GM19035 (cell line): ENCODE measurements at regions not wholly inside any gene's neighbourhood (a gene's known extent, or its start where the extent isn't known, plus 50 kb on each side); places are given as distances from the start of the nearest gene placed in this dataset.

Experiments
- ATAC-seq: cut with Tn5 transposase; IDR thresholded peaks from one replicate; pipeline ENCODE4 v1.9.1; 2021; ENCODE audit not compliant: unreplicated experiment

DNA sequence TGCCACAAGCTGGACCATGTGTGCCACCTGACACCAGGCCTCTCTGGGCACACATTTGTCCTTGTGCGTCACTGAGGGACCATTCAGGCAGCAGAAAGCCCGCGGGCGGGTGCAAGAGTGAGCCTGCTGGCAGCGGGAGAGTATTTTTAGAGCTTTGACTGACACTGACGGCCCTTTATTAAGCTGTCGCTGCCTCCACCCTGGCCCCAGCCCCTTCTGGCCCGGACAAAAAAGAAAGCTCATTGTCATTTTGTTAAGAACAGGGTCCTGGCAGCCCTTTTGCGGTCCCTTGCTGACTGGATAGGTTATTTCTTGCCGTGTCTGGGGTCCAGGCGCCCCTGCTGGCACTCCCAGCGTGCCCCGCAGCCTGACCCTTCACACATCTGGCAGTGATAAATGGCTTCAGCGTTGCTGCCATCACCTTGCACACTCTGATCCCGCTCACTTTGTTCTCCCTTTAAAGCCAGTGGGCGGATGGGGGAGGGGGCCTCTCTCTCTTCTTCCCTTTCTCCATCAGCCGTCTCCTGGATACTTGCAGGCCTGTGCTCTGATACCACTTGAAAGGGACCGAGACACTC, 78.4 kb upstream of the NKD1 start:
- ATAC-seq, result no peak

DNA sequence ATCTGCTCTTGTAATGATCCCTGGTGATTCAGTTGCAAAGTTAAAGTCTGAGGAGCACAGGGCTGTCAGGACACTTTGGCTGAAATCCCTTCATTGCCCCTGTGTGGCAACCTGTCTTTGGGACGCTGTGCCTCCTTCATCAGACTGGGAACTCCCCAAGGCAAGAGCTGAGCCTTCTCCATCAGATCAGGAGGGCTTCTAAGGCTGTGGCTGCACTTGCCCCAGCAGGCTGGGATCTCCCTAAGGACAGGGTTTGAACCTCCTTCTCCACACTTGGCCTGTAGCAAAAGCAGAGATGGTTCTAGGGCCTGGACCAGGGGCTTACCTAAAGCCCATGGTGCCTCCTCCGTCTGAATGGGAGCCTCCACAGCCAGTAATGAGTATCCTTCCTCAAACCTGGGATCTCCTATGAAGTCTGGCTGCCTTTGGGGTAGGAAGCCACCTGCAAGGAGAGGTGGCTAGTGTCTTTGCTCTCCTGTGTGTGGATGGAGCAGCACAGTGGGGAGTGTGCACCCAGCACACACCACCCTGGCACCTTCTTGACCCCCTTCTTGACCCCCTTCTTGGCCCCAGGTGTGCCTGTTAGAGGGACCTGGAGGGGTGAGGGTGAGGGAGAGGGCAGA, 79.0 kb upstream of the NKD1 start:
- no peak for ATAC-seq

DNA sequence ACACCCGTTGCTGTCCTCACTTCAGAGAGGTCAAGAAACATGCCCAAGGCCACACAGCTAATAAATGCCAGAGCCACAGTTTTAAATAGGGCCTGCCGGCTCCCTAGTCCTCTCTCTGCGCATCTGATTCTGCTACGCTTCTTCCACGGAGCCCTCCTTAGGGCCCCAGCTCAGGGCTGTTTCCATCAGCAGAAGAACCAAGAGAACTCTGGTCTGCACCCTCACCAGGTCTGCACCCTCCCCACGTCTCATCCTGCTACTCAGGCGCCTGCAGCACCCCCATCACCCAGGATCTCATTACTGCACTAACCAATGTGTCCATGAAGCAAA, 79.5 kb upstream of the NKD1 start:
- ATAC-seq, result no peak

DNA sequence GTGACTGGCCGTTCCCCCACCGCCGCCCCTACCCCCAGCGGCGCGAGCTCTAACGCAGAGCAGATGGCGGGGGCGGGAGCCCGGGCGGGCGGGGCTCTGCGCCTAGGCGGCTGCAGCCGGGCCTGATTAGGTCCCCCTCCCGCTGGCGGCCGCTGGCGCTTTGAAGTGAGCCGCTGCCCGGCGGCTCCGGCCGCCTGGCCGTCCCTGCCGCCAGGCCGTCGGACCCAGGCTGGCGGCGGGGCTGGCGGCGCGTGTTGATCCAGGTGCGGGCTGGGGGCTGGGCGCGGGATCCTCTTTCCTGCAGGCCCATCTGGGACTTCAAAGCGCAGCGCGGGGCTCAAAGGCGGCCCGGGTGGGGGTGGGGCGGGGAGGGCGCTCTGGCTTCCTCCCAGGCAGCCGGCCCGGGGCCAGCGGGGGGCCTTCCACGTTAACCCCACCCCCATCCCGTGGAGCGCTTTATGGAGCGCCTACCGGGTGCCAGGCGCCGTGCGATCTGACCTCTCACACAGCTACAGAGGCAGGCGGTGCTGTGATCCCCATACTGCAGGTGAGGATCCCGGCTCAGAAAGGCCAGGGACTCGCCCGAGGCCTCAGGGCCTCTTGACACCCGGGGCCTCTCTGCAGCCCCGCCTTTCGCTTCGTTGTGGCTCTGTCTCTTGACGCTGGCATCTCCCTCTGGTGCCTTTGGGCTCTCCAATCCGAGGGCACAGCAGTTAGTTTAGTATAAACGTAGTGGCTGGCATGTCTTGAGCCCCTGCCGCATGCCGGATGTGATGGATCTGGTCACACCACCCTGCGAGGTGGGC, 80.0 kb upstream of the NKD1 start:
- no peak for ATAC-seq

DNA sequence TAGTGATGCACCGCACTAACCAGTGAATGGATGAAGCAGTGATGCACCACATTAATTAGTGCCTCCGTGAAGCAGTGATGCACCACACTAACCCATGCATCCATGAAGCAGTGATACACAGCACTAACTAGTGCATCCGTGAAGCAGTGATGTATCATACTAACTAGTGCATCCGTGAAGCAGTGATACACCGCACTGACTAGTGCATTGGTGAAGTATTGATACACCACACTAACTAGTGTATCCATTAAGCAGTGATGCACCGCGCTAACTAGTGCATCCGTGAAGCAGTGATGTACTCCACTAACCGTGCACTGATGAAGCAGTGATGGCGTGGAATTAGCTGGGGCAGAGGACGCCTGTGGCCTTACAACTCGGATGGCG, 80.6 kb upstream of the NKD1 start:
- ATAC-seq, result no peak

DNA sequence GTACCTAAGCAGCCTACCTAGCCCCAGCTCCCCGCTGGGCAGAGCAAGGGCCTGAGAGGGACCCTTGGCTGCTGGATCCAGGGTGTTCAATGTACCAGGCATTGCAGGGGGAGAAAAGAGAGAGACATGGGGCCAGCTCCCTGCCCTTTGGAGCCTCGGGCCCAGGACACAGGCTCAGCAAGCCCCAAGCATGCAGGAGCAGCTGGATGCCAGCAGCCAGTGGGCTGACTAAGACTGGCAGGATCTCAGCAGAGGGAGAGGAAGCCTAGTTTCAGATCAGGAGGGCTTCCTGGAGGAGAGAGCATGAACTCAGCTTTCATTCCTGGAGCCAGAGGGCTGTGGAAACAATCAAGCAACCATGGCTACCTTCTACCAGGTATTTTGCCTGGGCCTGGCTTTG, 82.0 kb upstream of the NKD1 start:
- no peak for ATAC-seq

DNA sequence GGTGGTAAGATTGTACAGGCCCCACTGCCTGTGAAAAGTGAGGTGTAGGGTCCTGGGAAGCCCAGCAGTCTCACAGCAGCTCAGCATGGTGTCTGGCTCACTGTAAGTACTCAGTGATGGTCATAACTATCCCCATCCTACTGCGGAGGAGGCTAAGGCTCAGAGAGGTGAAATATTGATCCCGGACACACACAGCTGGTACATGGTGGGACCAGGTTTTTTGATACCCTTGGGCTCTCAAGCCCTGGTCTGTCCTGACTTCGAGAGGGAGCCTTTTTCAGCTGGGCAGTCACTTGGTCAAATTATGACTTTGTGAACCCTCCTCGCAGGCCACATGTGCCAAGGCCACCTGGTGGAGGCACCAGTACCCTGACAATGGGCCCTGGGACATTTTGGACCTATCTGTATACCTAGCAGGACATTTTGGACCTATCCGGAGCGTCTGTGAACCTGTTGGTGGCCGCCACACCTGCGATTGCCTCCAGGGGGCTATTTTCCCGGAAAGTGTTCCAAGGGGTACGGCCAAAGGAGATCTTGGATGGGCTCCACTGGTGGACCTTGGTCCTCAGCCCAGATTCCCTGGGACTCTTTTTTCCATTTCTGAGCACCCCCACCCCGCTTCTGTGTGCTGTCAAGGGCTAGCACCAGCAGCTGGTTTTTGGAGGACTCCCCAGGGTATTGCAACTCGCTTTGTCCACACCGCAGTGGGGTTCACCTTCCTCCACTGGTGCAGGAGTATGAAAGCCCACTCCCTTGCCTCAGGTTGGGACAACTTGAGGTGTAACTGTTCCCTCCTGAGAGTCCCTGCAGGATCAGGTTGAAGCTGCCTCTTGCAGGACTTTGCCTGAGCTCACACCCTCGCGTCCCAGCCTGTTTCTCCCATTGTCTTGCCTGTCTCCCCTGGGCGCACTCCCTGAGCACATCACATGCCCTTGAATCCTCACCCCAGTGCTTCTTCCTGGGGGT, 83.6 kb upstream of the NKD1 start:
- ATAC-seq, result no peak

DNA sequence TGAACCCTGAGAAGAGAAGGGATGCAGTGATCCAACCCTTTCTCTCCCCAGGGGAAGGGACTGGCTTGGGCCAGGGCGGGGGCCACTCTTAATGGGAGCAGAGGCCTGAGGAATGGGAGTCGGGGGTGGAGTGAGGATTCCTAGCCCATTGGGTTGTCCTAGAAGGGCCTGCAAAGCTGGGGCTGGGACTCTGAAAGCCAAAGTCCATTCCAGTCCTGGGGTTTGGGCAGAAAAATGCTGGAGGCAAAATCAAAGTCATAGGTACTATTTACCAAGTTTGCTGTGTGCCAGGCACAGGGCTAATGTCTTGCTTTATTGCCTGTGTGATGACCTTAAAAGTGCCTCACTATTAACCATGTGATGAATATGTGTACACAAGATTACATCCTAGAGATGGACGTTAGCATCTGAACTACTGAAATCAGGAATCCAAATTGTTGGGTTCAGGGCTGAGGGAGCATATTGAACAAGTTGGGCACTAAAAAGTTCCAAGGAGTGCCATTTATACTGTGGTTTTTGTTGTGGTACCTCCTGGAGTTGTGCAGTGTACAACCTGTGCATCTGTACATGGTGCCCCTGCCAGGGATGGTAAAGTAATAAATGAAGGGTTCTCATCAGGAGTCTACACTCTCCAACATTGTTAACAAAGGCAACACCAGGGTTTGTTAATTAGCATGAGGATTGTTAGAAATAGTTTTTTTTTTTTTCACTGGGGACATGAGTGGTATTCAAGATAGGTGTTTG, 84.4 kb upstream of the NKD1 start:
- no peak for ATAC-seq

DNA sequence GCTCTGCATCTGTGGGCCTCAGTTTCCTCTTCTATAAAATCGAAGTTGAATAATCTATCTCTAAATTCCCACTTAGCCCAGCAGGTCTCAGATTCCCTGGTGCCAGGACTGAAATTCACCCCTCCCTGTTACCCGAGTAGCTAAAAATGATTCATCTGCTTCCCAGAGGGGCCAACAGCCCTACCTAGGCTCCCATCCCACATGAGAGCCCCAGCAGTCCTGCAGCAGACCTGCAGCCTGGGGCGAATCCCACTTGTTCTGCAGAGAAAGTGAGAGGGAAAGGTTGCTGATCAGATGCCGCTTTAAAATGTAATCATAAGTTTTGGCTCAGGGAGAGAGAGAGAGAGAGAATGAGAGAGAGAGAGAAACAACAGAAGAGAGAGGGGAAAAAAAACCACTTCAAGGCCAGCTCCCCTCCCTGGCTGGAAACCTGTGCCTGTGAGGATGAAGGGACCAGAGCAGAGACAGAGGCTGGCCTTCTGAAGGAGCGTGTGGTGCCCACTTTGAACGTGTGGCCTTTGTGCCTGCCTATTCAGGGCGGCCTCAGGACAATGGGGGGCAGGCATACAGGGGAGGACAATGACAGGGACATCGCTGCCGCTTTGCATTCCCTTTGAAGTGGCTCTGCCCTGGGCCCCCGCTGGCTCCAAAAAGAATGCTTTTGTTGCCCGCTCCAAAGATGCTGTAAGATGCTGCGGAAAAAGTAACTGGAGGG, 85.2 kb upstream of the NKD1 start:
- no peak for ATAC-seq

DNA sequence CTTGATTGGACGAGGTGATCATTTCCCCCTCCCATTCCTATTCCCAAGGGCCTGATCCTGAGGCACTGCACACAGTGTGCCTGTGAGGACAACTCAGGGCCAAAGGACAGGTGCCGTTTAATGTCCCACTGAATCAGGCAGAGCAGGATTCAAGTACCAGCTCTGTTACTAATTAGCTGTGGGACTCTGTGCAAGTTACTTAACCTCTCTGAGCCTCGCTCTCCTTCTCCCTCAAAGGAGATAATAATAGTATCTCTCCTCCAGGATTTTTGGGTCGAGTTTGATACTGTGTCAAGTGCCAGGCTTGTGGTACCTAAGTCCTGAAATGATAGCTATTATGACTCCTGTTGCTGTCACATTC, 86.8 kb upstream of the NKD1 start:
- no peak for ATAC-seq

DNA sequence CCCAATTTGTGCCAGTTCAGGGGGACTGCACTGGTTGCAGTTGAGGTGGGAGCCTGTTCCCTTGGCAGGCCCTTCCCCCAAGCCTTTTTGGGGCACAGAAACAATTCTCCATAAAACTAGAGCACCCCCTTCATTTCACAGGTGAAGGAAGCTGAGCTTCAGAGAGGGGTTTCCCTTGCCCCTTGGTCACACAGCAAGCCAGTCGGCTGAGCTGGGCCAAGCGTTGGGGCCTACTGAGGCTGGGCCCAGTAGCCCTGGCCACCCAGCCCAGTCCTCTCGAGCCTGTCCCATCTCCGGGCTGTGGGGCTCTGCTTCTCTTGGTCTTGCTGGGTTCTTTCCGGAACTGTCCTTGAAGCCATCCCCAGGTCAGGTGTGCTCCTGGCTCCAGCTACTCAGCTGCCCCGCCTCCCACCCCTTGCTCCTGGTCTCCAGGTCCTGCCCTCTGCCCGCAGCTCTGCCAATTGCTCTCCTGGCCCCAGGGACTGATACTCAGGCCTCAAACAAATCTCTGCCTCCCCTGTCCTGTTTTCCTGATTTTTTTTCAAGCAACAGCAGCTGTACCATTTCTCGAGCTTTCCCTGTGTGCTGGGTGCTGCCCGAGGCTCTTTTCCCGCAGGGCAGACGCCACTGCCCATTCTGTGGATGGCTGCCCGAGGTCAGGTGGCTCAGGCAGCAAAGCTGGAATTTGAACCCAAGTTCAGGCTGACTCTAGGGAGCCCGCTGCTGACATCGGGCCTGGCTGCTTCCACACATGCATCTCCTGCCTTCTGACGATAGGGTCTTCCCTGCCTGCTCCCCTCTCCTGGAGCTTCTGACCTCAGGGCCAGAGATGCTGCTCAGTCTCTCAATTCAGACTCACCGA, 87.4 kb upstream of the NKD1 start:
- no peak for ATAC-seq

DNA sequence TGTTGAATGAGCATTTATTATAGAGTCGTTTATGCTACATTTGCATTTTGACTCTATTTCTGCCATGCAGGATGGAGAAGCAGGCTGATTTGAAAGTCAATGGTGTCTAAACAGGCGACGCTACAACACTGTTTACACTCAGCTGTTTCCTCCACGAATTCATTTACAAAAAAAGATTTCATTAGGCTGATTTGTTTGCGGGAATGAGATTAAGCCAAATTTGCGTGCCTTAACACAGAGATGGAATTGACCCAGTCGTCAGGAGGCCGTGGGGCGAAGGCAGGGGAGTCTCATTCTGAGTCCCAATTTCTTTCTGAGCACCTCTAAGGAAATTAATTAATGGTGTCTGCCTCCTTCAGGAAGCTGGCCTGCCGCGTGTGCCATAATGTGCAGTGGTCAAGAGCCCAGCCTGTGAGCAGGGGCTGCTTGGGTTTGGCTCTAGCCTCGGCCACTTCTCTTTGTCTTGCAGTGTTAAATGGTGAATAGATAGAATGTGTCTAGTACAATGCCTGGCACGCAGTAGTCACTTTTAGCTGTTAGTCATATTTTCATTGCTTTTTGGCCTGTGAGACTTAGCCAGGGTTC, 88.6 kb upstream of the NKD1 start:
- ATAC-seq, result no peak

DNA sequence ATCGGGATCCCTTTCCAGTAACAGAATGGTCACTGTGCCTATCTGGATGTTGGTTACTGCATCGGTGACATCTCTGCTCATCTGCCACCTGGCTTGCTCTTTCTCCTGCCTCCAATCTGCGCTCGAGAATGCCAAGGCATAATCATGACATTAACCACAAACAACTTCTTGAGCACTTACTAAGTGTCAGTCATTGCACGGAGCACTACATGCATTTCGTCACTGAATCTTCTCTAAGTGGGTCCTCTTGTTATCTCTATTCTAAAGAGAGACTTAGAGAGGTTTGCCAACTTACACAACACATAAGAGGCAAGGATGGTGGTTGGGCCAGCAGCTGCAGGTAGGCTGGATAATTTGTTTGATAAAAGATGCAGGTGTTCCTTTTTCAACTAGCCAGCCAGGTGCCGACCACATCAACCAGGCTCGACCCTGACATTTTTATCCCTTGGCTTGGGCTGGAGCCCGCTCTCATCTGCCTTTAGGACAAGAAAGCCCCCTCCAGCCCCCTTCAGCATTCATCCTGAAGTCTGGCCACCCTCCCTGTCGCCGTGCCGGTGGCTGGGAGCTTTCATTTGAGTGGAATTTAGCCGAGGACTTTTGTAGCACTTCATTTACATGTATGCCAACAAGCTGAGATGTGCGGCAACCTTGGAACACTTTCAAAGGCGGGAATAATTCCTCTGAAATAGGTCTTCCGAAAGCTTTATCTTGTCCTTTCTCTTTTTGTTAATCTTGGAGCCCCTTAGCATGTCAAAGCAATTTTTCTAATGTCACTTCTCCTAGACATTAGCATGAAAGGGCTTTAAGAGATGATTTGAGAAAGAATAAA, 89.3 kb upstream of the NKD1 start:
- no peak for ATAC-seq

DNA sequence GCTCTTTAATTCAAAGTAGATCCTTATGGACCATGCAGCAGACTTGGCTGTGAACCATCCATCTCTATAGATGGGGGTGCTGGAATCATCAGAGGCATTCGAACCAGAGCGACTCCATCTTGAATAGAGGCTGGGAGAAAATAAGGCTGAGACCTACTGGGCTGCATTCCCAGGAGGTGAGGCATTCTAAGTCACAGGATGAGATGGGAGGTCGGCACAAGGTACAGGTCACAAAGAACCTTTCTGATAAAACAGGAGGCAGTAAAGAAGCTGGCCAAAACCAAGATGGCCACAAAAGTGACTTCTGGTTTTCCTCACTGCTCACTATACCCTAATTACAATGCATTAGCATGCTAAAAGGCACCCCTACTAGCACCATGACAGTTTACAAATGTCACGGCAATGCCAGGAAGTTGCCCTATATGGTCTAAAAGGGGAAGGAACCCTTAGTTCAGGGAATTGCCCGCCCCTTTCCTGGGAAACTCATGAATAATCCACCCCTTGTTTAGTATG, 89.2 kb upstream of the BRD7 start:
- no peak for ATAC-seq

DNA sequence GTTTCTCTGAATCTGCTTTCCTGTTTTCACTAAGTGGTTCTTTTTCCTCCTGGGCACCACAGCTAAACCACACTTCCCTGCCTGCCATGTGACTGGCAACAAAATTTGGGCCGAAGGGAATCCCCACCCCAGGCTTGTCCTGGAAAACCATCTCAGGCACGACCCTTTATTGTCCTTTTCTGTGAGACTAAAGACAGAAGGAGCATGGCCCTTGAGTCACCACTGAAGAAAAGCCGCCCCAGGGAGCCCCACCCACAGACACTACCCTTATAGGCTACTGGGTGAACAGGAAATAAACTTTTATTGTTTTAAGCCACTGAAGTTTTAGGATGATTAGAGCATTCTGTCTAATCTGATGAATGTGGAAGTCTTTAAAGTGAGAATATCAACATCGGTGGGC, 88.6 kb upstream of the BRD7 start:
- no peak for ATAC-seq

DNA sequence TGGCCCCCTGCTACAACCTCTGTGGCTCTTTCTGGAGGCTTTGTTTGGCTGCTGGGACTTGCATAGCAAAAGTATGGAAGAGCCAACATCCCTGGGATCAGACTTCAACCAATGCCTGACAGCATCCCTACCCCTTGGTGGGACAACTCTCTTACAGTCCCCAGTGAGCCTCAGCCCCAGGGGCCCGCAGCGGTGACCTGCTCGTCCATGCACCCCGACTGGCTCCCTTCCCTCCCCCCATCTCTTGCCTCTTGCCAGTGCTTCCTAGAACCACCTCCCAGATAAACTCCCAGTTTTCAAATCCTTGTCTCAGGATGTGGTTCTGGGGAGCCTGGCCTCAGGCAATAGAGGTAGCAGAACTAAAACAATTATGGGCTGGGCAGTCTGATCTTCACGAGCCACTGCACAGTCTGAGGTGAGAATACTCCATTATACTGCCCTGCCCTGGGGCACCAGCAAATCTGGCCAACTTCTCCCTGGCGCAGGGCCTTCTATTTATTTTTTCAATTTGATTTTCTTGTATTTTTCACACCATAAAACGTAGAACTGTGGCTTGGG, 86.6 kb upstream of the BRD7 start:
- no peak for ATAC-seq

DNA sequence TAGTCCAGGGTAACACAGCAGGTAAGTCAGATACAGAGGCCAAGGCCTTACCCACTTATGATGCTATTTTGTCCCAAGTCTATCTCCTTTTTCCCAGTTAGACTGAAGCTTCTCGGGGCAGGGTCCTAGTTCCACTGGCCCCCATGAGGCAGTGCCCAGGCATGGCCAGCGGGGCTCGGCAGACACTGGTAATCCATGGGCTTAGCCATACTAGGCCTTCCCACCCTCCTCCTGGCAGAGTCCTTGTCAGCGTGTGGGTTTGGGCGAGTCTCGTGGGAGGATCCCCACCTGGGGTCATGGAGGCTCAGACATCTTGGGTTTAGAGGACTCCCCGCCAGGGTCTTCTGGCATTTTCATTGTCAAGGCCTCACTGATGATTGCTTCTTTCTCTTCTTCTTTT, 84.7 kb upstream of the BRD7 start:
- ATAC-seq, result no peak
